Kidney epithelial cell (primary cell): ENCODE measurements at regions not wholly inside any gene's neighbourhood (a gene's known extent, or its start where the extent isn't known, plus 50 kb on each side); places are given as distances from the start of the nearest gene placed in this dataset.

Source experiments
- DNase-seq: peaks from one replicate; pipeline ENCODE4 v3.0.0-alpha.2; 2010; ENCODE audit warnings: low read depth
- H3K27me3 ChIP-seq: 2 replicates; pipeline ENCODE4 v1.6.0; 2011; ENCODE audit warnings: low read length; ENCODE audit not compliant: control insufficient read depth, insufficient read depth
- H3K36me3 ChIP-seq: 2 replicates; pipeline ENCODE4 v1.5.1; 2011; ENCODE audit warnings: low read length; ENCODE audit not compliant: control insufficient read depth, insufficient read depth
- H3K4me3 ChIP-seq: 2 replicates; pipeline ENCODE4 v1.5.1; 2011; ENCODE audit warnings: low read depth, mild to moderate bottlenecking, control low read depth, low read length
- CTCF ChIP-seq: IDR thresholded peaks from 2 replicates; pipeline ENCODE4 v1.5.1; 2011; ENCODE audit warnings: mild to moderate bottlenecking, moderate library complexity, low read length, control low read depth, inconsistent platforms; ENCODE audit not compliant: insufficient read depth, poor library complexity, severe bottlenecking

- Histone ChIP-seq H3K4me3 (no peak overlapping the region), H3K36me3 (no peaks in the 10 kb centered on the region), H3K27me3 (no peaks in the 10 kb centered on the region)
- TF ChIP-seq CTCF: no peak
- DNase-seq: no peak
Observed at GRCh38 chr5:4366628-4367027, 771.0 kb downstream of the IRX1 start.

- TF ChIP-seq CTCF: no peak
- Histone ChIP-seq H3K4me3 (no peak overlapping the region), H3K36me3 (no peaks in the 10 kb centered on the region), H3K27me3 (no peaks in the 10 kb centered on the region)
- no peak for DNase-seq
Observed at GRCh38 chr5:4370218-4370617, 769.9 kb upstream of the ADAMTS16 start.

- Histone ChIP-seq H3K4me3 (no peak overlapping the region), H3K36me3 (no peaks in the 10 kb centered on the region), H3K27me3 (no peaks in the 10 kb centered on the region)
- no peak for TF ChIP-seq CTCF
- no peak for DNase-seq
Observed at GRCh38 chr5:4372481-4372880, 767.6 kb upstream of the ADAMTS16 start.

GRCh38 chr5:4373051-4373820 lies 766.9 kb upstream of the ADAMTS16 start:
- Histone ChIP-seq H3K36me3 (no peaks in the 10 kb centered on the region), H3K27me3 (no peaks in the 10 kb centered on the region), H3K4me3 (no peak overlapping the region)
- TF ChIP-seq CTCF: no peak
- no peak for DNase-seq

GRCh38 chr5:4374866-4375265 lies 765.3 kb upstream of the ADAMTS16 start:
- no peak overlapping the region for H3K4me3 ChIP-seq
- no peaks in the 10 kb centered on the region for H3K27me3 ChIP-seq
- no peak for TF ChIP-seq CTCF
- no peak for DNase-seq
- H3K36me3 ChIP-seq: no peaks in the 10 kb centered on the region

GRCh38 chr5:4375640-4376039 lies 764.5 kb upstream of the ADAMTS16 start:
- Histone ChIP-seq H3K36me3 (no peaks in the 10 kb centered on the region), H3K27me3 (no peaks in the 10 kb centered on the region), H3K4me3 (no peak overlapping the region)
- no peak for TF ChIP-seq CTCF
- DNase-seq: no peak
